OCI-LY3 (cell line): ENCODE measurements at regions not wholly inside any gene's neighbourhood (a gene's known extent, or its start where the extent isn't known, plus 50 kb on each side); places are given as distances from the start of the nearest gene placed in this dataset.

Experiments used
- H2AFZ ChIP-seq: fragments of 200-600, 300-600 bp; shearing (Covaris generic); 2 replicates; pipeline ENCODE4 v1.6.0; 2014; ENCODE audit warnings: antibody characterized with exemption, low read depth, low read length
- H3K27ac ChIP-seq: fragments of 200-600, 300-600 bp; sonication (generic); 2 replicates; pipeline ENCODE4 v1.5.1; 2014; ENCODE audit warnings: mild to moderate bottlenecking, low read length, moderate library complexity, mixed read lengths
- H3K27me3 ChIP-seq: fragments of 200-600, 300-600 bp; sonication (generic); 2 replicates; pipeline ENCODE4 v1.6.1; 2014; ENCODE audit warnings: low read depth, low read length, mixed read lengths
- H3K36me3 ChIP-seq: fragments of 200-600, 300-600 bp; sonication (generic); replicated peaks from 2 replicates; pipeline ENCODE3; 2014; ENCODE audit warnings: low read depth, low read length, mixed read lengths
- H3K4me1 ChIP-seq: fragments of 300-600, 200-600 bp; sonication (generic); 2 replicates; pipeline ENCODE4 v1.6.1; 2014; ENCODE audit warnings: low read length, mixed read lengths
- H3K4me2 ChIP-seq: fragments of 200-600, 300-600 bp; sonication (generic); 2 replicates; pipeline ENCODE4 v1.6.1; 2014; ENCODE audit warnings: low read length, mixed read lengths
- H3K4me3 ChIP-seq: fragments of 300-600, 200-600 bp; sonication (generic); 2 replicates; pipeline ENCODE4 v1.5.1; 2014; ENCODE audit warnings: antibody characterized with exemption, mild to moderate bottlenecking, low read length, moderate library complexity
- H3K79me2 ChIP-seq: fragments of 300-600, 200-600 bp; shearing (Covaris generic); 2 replicates; pipeline ENCODE4 v1.6.1; 2014; ENCODE audit warnings: mild to moderate bottlenecking, low read length, mixed read lengths
- H3K9ac ChIP-seq: fragments of 300-600, 200-600 bp; shearing (Covaris generic); 2 replicates; pipeline ENCODE4 v1.6.0; 2014; ENCODE audit warnings: mild to moderate bottlenecking, low read length, moderate library complexity
- H3K9me3 ChIP-seq: fragments of 200-600, 300-600 bp; shearing (Covaris generic); 2 replicates; pipeline ENCODE4 v1.6.1; 2014; ENCODE audit warnings: low read length, mixed read lengths; ENCODE audit not compliant: insufficient read depth
- H4K20me1 ChIP-seq: fragments of 200-600, 300-600 bp; sonication (generic); 2 replicates; pipeline ENCODE4 v1.6.1; 2016; ENCODE audit warnings: low read length, mixed read lengths; ENCODE audit not compliant: insufficient read depth
- CTCF ChIP-seq: fragments of 200-600, 300-600 bp; sonication (generic); IDR thresholded peaks from 2 replicates; pipeline ENCODE4 v1.5.1; 2014; ENCODE audit warnings: antibody characterized with exemption, low read length, low read depth
- EZH2phosphoT487 ChIP-seq: fragments of 200-600 bp; shearing (Covaris generic); IDR thresholded peaks from 2 replicates; pipeline ENCODE4 v1.6.1; 2018; ENCODE audit warnings: antibody characterized with exemption, mixed run types, low read depth

DNA sequence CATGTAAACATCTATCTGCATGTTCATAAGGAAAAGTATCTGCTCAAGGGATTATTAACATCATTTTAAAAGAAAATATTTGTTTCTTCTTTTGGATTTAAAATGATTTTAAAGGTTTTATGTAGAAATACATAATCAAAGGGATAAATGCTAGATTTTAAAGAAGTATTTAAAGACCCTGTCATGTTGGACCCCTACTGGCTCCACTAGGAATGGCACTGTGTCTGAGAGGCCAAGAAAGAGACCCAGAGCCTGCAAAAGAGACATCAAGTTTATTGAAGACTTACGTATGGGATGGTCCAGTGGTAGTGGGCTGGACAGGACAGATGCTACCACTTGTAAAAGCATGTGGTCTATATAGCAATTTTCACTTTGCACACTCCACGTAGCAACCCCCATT is 78.7 kb upstream of the PCDH18 start:
- Histone ChIP-seq H3K36me3 (no peaks in the 10 kb centered on the region), H4K20me1 (no peaks in the 10 kb centered on the region), H3K4me3 (no peak overlapping the region), H3K4me2 (no peak overlapping the region), H3K79me2 (no peaks in the 10 kb centered on the region), H3K9me3 (no peaks in the 10 kb centered on the region), H3K4me1 (no peaks in the 10 kb centered on the region; the same call in 1 of the 2 replicates), H3K27ac (no peak overlapping the region), H3K9ac (no peak overlapping the region), H3K27me3 (no peaks in the 10 kb centered on the region), H2AFZ (peak overlapping the region; percentile 17; the same call in 1 of the 2 replicates)
- TF ChIP-seq CTCF: peak; percentile 60
- TF ChIP-seq EZH2phosphoT487: no peak

- TF ChIP-seq CTCF: no peak
- no peak for TF ChIP-seq EZH2phosphoT487
- no peak overlapping the region for H3K4me3 ChIP-seq
- H3K27me3 ChIP-seq: no peaks in the 10 kb centered on the region
- no peak overlapping the region for H3K27ac ChIP-seq
- no peak overlapping the region for H3K9ac ChIP-seq
- no peaks in the 10 kb centered on the region for H3K9me3 ChIP-seq
- no peak overlapping the region for H3K4me2 ChIP-seq
- H3K36me3 ChIP-seq: no peaks in the 10 kb centered on the region
- no peaks in the 10 kb centered on the region for H3K79me2 ChIP-seq
- H2AFZ ChIP-seq: peak overlapping the region; percentile 33; the same call in 1 of the 2 replicates
- H4K20me1 ChIP-seq: no peaks in the 10 kb centered on the region
- H3K4me1 ChIP-seq: no peaks in the 10 kb centered on the region; the same call in 1 of the 2 replicates
These were observed 77.6 kb upstream of the PCDH18 start for GRCh38 chr4:137609718-137610430.

GRCh38 chr4:137608085-137608484 is 75.8 kb upstream of the PCDH18 start:
- H3K27me3 ChIP-seq: no peaks in the 10 kb centered on the region
- no peaks in the 10 kb centered on the region; the same call in 1 of the 2 replicates for H3K4me1 ChIP-seq
- no peaks in the 10 kb centered on the region for H3K9me3 ChIP-seq
- no peaks in the 10 kb centered on the region for H3K36me3 ChIP-seq
- H2AFZ ChIP-seq: no peak overlapping the region
- no peak overlapping the region for H3K4me2 ChIP-seq
- no peak overlapping the region for H3K4me3 ChIP-seq
- no peak overlapping the region for H3K9ac ChIP-seq
- no peak overlapping the region for H3K27ac ChIP-seq
- no peaks in the 10 kb centered on the region for H3K79me2 ChIP-seq
- H4K20me1 ChIP-seq: no peaks in the 10 kb centered on the region
- TF ChIP-seq EZH2phosphoT487 (no peak), CTCF (no peak)

DNA sequence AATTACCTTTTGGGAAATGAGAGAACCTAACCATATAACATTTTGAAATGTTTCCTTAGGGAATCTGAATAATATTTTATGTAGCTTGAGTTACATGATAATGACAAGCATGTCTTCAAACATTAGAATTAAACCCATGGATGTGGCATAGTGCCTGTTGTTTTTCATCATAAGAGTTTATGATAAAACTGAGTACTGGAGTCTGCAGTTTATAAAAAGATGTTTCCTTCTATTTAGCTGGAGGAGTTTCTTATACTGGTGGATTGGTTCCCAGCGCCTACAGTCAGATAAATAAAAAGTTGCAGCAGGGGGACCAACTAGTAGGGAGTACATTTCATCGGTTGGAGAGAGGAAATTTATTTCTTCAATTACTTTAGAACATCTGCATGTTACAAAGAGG is 70.1 kb upstream of the PCDH18 start:
- Histone ChIP-seq H3K4me1 (0 out of 2 replicates have a peak, but pooled peaks cover 4% of the 10 kb centered on the region), H3K4me3 (no peak overlapping the region), H2AFZ (no peak overlapping the region), H4K20me1 (no peaks in the 10 kb centered on the region), H3K36me3 (no peaks in the 10 kb centered on the region), H3K4me2 (no peak overlapping the region), H3K79me2 (no peaks in the 10 kb centered on the region), H3K9me3 (no peaks in the 10 kb centered on the region), H3K9ac (no peak overlapping the region), H3K27ac (no peak overlapping the region), H3K27me3 (no peaks in the 10 kb centered on the region)
- no peak for TF ChIP-seq EZH2phosphoT487
- TF ChIP-seq CTCF: no peak
